Stimulated activated CD8-positive, alpha-beta memory T cell treated with anti-CD3 and anti-CD28 coated beads, Interleukin-7, amount 100 ng/mL, for 1 hour (primary cell): ENCODE measurements at regions not wholly inside any gene's neighbourhood (a gene's known extent, or its start where the extent isn't known, plus 50 kb on each side); places are given as distances from the start of the nearest gene placed in this dataset.

Experiments used
- DNase-seq, 2 donors: peaks; one replicate each; pipeline ENCODE4 v3.0.0-alpha.2; 2020; ENCODE audit warnings: low read depth in 2 of 2

DNA sequence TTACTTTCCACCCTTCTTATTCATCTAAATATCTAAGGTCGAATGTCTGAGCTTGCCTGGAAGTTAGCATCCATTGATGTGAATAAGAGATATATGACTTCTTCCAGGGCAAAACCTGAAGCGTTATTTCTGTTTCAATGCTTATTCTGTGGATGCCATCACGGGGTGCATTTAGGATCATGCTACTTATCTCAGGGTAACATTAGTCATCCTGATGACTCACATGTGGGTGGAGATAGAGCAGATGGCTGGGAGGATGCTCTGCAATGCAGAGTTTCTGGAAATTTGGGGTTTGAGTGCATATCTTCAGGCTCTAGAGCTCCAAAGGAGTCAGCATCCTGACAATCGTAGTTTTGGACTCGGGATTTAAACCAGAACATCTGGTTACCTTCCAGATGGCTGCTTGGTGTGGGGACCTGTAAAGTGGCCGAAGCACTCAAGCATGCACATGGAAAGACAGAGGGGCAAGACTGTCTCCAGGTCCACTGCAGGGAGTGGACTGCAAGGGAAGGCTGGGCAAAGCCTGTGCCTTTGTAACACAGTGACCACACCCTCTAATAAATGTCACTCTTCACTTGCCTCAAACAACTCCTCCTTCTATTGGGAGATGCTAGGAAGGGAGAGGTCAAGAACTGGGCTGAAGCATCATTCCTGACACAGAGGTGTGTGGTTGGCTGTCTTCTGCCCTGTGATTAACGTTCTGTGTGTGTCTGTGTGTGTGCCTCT is 175.2 kb upstream of the SALL1 start:
- no peak for DNase-seq

DNA sequence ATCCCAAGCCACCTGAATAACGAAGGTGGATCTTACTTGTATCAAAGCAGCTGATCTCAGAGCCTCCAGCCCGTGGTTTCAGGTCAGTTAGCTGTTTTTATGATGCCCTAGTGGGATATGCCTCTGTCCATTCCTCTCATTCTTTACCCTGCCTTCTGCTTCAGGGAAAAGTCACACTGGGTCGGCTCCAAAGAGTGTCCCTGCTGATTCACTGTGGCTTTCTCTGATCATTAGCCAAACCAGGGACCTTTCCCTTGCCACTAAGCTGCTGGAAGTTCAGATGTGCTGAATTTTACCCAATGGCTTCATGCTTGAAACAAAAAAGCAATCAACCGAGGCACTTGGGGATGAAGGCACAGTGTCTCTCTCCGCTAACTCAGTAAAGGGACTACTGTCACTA is 170.2 kb upstream of the SALL1 start:
- DNase-seq = no peak

GRCh38 chr16:51317575-51317974 is 166.5 kb upstream of the SALL1 start:
- no peak for DNase-seq

GRCh38 chr16:51313198-51313597 is 162.1 kb upstream of the SALL1 start:
- DNase-seq = no peak

DNA sequence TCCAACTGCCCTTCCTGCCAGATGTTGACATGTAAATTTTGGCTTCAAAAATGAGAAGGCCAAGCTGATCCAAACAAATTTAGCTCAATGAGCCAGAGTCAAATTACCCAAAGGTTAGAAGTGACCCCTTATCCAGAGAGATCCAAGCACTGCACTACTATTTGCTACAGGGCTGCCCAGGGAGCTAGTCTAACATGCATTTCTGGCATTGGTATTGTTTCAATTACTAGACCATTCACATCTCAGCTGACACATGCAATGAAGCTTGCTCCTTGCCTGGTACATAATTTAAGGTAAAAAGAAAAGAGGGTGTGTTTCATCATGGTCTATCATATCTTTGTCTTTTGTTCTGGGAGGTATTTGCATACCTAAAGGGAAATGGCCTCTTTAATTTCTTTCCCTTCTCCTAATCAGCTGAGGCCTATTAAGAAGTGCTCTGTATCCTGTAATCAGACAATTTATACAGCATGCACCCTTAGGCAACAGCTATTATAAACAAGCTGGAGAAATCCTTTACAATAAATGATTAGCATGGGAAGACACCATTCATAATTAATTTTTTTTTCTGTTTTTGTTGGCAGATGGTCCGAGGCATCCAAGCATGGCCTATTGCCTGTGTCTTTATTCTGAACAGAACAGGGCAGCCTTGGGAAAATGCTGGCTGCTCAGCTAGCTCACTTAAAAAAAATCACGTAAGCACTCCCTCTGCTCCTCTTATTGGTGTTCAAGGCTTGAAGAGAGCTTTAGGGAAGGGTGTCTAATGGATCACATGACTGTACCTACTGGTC is 161.5 kb upstream of the SALL1 start:
- no peak for DNase-seq

DNA sequence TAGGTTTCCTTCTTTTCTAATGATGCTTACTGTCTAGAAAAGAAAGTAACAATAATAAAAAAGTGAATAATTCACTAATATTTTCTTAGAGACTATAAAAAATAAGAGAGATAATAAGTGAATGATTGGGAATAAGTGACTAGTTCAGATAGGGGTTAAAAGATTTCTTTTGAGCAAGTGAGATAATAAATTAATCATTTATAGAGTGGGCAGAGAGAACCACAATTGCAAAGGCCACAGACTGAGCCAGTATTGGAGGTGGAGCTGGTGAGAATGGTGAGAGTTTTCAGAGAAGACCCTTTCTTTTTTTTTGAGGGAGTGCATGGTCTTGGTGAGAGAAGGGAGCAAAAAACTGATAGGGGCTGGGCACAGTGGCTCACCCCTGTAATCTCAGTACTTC is 159.1 kb upstream of the SALL1 start:
- no peak for DNase-seq

- no peak for DNase-seq
Measured at GRCh38 chr16:51306886-51307595, 156.0 kb upstream of the SALL1 start.

DNA sequence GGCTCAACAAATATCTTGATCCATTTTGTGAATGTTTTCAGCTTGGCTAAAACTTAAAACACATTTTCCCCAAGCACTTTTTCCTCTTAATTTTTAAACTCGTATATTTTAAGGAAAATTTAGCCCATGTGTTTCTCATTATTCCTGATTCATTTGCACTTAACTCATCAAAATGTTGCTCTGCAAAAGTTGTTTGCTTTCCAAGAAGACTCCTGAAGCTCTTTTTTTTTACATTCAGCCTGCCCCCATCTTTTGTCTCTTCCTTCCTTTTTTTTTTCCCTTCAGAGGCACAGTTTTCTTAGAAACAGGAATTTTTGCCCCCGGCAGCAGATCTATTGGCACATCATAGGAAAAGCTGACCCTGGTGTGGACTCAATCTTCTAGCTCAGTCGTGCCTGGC is 155.0 kb upstream of the SALL1 start:
- no peak for DNase-seq

DNA sequence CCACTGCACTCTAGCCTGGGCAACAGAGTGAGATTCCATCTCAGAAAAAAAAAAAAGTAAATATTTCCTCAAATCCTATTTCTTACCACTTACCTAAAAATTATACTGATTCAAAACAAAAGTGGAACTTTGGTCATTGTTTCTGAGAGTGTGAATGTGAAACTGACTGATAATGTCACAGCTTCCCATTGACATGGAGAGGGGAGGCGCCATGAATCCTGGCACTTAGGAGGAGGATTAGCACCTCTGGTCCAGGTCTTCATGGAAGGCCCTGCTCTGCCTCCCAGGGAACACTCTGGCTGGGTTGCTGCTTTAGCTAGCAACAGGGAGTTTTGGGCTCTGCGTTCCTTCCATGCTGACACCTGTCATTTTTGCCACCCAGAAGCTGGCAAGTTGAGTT is 154.3 kb upstream of the SALL1 start:
- no peak for DNase-seq

DNA sequence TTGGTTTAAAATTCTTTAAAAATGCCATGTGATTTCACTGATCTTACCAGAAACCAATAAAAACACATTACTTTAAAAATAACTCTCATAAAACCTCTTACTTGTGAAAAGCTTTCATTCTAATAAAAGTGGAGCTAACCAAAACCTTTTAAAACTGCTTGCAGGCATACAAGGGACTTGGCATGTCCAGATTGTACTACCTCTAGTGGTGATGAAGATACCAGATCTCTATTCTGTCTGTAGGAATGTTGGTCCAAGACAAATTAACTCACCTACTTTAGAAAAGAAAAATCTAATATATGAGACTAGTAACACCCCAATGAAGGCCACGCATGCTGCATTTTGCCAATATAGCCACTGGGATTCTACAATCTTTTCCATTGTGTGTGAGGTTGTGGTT is 151.0 kb upstream of the SALL1 start:
- DNase-seq = no peak

GRCh38 chr16:51298800-51299199 is 147.7 kb upstream of the SALL1 start:
- DNase-seq = no peak

- DNase-seq = no peak
Measured at GRCh38 chr16:51290442-51291285, 139.6 kb upstream of the SALL1 start.

DNA sequence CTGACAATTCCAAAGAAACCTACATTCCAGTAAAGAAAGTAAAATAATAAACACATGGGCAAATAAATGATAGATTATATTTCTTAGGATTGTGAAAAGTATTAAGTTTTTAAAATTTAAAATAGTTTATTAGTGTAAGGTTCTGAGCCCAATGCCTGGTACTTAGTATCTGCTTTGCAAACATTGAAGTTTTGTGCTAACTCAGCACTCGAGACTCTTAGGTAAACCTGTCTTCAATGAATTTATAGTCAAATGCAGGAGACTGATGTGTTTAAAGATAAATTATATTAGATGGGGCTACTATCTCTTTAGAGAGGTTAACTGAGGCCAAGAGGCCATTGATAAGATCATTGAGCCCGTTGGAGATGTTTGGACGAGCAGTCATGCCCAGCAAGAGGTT is 138.3 kb upstream of the SALL1 start:
- no peak for DNase-seq

- no peak for DNase-seq
Measured at GRCh38 chr16:51287121-51287755, 136.2 kb upstream of the SALL1 start.

DNA sequence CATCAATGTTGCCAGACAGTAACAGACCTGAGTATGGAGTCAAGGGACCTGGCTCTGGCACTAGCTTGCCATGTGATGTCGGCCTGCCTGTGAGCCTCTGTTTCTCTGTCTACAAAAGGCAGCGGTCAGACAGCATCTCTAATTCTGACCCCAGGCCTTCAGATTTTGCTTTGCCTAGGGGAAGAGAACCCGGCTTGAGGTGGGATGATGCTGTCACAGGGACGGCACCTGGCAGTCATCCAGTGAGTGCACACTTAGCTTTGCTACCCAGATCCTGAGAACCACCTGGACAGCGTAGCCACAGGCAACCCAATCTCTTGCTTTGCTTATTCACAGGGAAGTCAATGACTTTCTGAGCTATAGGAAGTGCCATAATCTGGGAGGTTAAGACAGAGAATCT is 135.2 kb upstream of the SALL1 start:
- no peak for DNase-seq

DNA sequence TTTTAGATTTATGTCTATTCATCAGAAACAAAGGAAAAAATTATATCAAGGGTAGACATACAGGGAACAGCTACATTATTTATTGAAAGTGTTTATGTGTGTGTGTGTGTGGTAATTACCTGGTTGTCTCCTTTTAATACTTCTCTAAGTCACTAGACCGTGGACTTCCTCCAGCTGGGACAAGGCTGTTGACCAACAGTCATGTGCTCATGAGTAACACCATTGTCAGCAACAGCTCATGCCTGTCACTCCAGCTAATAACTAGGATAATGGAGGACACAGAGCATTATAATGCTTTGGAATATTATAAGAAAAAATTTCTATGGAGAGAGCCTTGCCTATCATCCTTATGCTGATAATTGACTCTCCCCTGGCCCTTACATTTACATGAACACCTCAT is 125.3 kb upstream of the SALL1 start:
- DNase-seq = no peak

DNA sequence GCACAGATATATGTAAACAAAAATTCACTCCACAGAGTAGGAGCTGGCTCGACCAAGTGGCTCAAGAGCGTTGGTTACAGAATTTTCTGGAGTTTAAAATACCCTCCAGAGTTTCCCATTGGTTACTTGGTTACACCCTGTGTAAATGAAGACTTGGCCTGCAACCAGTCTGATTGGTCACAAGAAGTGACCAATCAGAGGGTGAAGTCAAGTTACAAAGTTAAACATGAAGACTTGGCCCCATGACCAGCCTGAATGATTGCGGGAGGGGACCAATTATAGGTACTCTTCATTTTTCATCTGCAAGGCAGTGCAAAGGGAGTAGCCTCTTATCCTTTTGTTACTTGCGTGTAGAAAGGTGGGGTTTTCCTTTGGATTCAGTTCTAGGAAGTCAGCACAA is 121.3 kb upstream of the SALL1 start:
- DNase-seq = no peak

DNA sequence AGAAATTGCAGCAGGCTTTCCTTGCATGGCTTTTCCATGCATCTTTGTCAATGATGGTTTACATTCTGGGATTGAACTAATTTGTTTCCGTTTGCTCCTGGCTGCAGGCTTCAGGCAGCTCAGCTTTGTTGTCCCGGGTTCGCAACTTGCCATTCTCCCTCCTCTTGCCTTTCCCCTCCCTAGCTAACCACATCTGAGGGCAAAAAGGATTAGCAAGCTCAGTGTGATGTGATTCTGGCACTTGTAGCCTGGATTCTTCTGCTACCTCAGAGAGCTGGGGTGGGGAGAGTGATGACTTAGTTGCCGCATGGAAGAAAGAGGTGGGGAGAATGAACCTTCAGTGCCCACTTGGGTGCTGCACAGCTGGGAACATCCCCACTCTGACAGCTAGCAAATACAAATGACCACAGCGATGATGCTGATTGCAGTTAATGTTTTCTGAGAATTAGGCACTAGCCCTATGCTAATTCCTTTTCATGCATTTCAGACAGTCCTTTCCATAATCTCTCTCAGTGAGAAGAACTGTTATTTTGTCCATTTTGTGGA is 120.2 kb upstream of the SALL1 start:
- DNase-seq = no peak

DNA sequence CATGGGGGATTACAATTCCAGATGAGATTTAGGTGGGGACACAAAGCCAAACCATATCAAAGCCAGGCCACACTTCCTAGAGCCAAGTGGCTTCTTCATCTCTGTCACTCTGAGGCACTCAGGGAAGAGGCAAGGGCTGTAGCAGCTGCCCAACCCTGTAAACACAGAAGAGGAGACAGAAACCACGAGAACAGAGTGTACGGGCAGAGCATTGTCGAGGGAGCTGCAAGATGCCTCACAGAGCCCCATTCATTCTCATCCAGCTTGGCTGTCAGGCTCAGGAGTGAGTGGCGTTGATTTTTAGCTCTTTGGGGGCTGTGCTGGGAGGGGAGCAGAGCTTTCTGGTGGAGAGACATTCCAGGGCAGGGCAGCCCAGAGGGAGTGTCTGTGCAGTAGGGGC is 117.2 kb upstream of the SALL1 start:
- DNase-seq = no peak

DNA sequence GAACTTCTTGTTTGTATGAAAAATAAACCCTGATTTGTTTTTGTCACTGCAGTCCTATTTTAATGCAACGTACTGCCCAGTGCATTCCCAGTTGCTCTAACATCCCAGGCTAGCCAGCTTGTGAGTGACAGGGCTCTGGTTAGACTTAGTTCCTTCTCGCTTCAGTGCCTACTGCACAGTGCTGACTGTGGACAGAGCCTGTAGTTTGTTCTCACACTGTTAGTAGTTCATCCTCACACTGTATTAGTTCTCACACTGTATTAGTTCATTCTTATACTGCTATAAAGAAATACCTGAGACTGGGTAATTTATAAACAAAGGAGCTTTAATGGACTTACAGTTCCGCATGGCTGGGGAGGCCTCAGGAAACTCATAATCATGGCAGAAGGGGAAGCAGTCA is 116.6 kb upstream of the SALL1 start:
- DNase-seq = no peak

- no peak for DNase-seq
Measured at GRCh38 chr16:51262428-51262827, 111.4 kb upstream of the SALL1 start.
